Fibroblast of pulmonary artery (primary cell): ENCODE measurements at regions not wholly inside any gene's neighbourhood (a gene's known extent, or its start where the extent isn't known, plus 50 kb on each side); places are given as distances from the start of the nearest gene placed in this dataset.

Source experiments
- DNase-seq: peaks from one replicate; pipeline ENCODE4 v3.0.0-alpha.2; 2010; ENCODE audit warnings: low read depth
- H3K4me3 ChIP-seq: replicated peaks from 2 replicates; pipeline ENCODE4 v1.5.1; 2011; ENCODE audit warnings: low read depth, mild to moderate bottlenecking, control low read depth, low read length, moderate library complexity
- CTCF ChIP-seq: IDR thresholded peaks from 2 replicates; pipeline ENCODE4 v1.5.1; 2011; ENCODE audit warnings: mild to moderate bottlenecking, control low read depth, low read length, inconsistent platforms; ENCODE audit errors: missing control alignments

GRCh38 chr2:117339980-117340379 lies 474.5 kb upstream of the DDX18 start:
- no peak overlapping the region for H3K4me3 ChIP-seq
- DNase-seq: no peak
- no peak for TF ChIP-seq CTCF

GRCh38 chr2:117341690-117342089 lies 472.8 kb upstream of the DDX18 start:
- no peak for TF ChIP-seq CTCF
- H3K4me3 ChIP-seq: no peak overlapping the region
- DNase-seq: no peak

- no peak overlapping the region for H3K4me3 ChIP-seq
- TF ChIP-seq CTCF: no peak
- no peak for DNase-seq
Measured at GRCh38 chr2:117342415-117342814, 472.1 kb upstream of the DDX18 start.

GRCh38 chr2:117349687-117350086 lies 464.8 kb upstream of the DDX18 start:
- no peak overlapping the region for H3K4me3 ChIP-seq
- DNase-seq: no peak

GRCh38 chr2:117351396-117351795 lies 463.1 kb upstream of the DDX18 start:
- no peak overlapping the region for H3K4me3 ChIP-seq
- TF ChIP-seq CTCF: no peak
- no peak for DNase-seq

More at GRCh38 chr2:117349687-117350086, 464.8 kb upstream of the DDX18 start:
- no peak for TF ChIP-seq CTCF

GRCh38 chr2:117359266-117359914 lies 455.1 kb upstream of the DDX18 start:
- no peak for TF ChIP-seq CTCF
- no peak overlapping the region for H3K4me3 ChIP-seq
- DNase-seq: no peak

GRCh38 chr2:117360586-117360985 lies 453.9 kb upstream of the DDX18 start:
- no peak for DNase-seq
- H3K4me3 ChIP-seq: no peak overlapping the region
- no peak for TF ChIP-seq CTCF
